ENCODE measurements at regions not wholly inside any gene's neighbourhood (a gene's known extent, or its start where the extent isn't known, plus 50 kb on each side); places are given as distances from the start of the nearest gene placed in this dataset.

GRCh38 chr14:61891810-61892209 lies 129.6 kb downstream of the SNAPC1 start:
- H2AK9ac ChIP-seq (replicated peaks; ENCODE audit: low read depth, low read length, poor library complexity), result no peak overlapping the region
- no TSS peak for BruUV-seq (replicated peaks)
- 60 to 100% methylated on average over 1 of the region's 4 CpGs for WGBS, 2 experiments (ENCODE audit: extremely low coverage in 2 of 2, insufficient read length in 1 of 2)
- H3K18ac ChIP-seq (ENCODE audit: low read depth, low read length), result no peak overlapping the region
- no peak overlapping the region for H2BK5ac ChIP-seq (ENCODE audit: low read depth, low read length, poor library complexity, severe bottlenecking)
- no peak overlapping the region for H3K4ac ChIP-seq (ENCODE audit: low read depth, low read length)
- ChIA-PET POLR2A (ENCODE audit: unreplicated experiment) (no interaction called here), CTCF (no interaction called here)
- no peak overlapping the region for H3K4me2 ChIP-seq (ENCODE audit: low read depth, low read length)
- no peak for ATAC-seq (ENCODE audit: low read depth)
- no peak overlapping the region for H3K56ac ChIP-seq (ENCODE audit: extremely low read depth, insufficient read depth, low read length)
- H3K9me1 ChIP-seq (ENCODE audit: insufficient read depth, low read length), result no peaks in the 10 kb centered on the region
- no peak overlapping the region for H2BK20ac ChIP-seq (ENCODE audit: low read depth, low read length)
- H3K9me3 ChIP-seq (ENCODE audit: control insufficient read depth, insufficient read depth, low read length), result no peaks in the 10 kb centered on the region
- no peaks in the 10 kb centered on the region for H3K4me1 ChIP-seq (ENCODE audit: control insufficient read depth, insufficient read depth, low read length)
- intact Hi-C loops (cut with micrococcal nuclease) (no loop called here), dilution Hi-C loops (cut with HindIII; ENCODE audit: low sequenced_read_pairs, unreplicated experiment) (no loop called here), in situ Hi-C loops (cut with MboI; ENCODE audit: low sequenced_read_pairs) (no loop called here)
- no peaks in the 10 kb centered on the region for H3K36me3 ChIP-seq (ENCODE audit: control insufficient read depth, insufficient read depth, low read length)
- peaks cover 5% of the 10 kb centered on the region; the same call in 1 of the 2 replicates for H3K27me3 ChIP-seq (ENCODE audit: control insufficient read depth, insufficient read depth, low read length)
- no peaks in the 10 kb centered on the region for H3K79me1 ChIP-seq (ENCODE audit: low read depth in 1 of 2, low read length in 2 of 2)
- H3K27ac ChIP-seq (ENCODE audit: insufficient read depth, low read length), result no peak overlapping the region
- no peak overlapping the region for H3K23ac ChIP-seq (ENCODE audit: low read depth, low read length)
- H3K4me3 ChIP-seq (ENCODE audit: insufficient read depth, low read depth, low read length), result no peak overlapping the region
- H4K8ac ChIP-seq (ENCODE audit: low read depth in 2 of 2, low read length in 2 of 2), result no peak overlapping the region
- peak overlapping the region; percentile 35 for H2AFZ ChIP-seq (replicated peaks; ENCODE audit: low read length, poor library complexity)
- TF ChIP-seq SMC3 (IDR thresholded peaks at IDR 0.05; ENCODE audit: low read depth, low read length) (no peak), CTCF (conservative IDR thresholded peaks at IDR 0.05; ENCODE audit: low read depth, low read length) (no peak), NFE2L2 (IDR thresholded peaks at IDR 0.05; ENCODE audit: low read depth, low read length) (no peak), CEBPB (IDR thresholded peaks at IDR 0.05; ENCODE audit: low read depth, low read length) (no peak), CHD1 (IDR thresholded peaks at IDR 0.05; ENCODE audit: low read depth, low read length) (no peak)
- H2BK15ac ChIP-seq (ENCODE audit: low read depth, low read length), result no peak overlapping the region
- no peak overlapping the region for H3K9ac ChIP-seq (ENCODE audit: low read depth, low read length)
- H2BK120ac ChIP-seq (ENCODE audit: low read depth, low read length), result no peak overlapping the region
- no peak for DNase-seq
- no peak overlapping the region for H2AK5ac ChIP-seq (ENCODE audit: low read depth, low read length)
- H4K91ac ChIP-seq (ENCODE audit: insufficient read depth, low read depth, low read length), result no peak overlapping the region
- no peak overlapping the region for H3K14ac ChIP-seq (replicated peaks; ENCODE audit: low read depth, low read length)
- no peak overlapping the region for H4K5ac ChIP-seq (ENCODE audit: low read depth, low read length)
- H4K20me1 ChIP-seq (ENCODE audit: insufficient read depth, low read length), result no peaks in the 10 kb centered on the region

Measured in IMR-90 (cell line).